ENCODE measurements at regions not wholly inside any gene's neighbourhood (a gene's known extent, or its start where the extent isn't known, plus 50 kb on each side); places are given as distances from the start of the nearest gene placed in this dataset.

DNA sequence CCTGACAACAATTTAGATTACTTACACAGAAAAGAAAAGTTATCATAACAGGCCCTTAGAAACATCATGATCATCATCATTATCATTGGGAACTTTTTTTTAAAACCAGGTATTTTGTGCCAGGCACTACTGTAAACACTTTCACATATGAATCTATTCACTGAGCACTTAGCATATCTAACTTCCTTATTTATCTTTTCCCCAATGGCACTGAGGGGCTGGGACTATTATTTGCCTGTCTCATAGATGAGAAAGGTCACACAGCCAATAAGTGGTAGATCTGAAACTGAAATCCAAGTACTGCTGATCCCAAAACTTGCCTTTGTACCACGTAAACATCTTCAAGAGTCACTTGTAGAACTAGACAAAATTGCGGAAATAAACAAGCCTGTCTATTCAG lies 184.2 kb upstream of the RBPJ start:
- H3K27ac Mint-ChIP-seq = no peak overlapping the region
- WGBS (ENCODE audit: insufficient coverage) = 94% methylated on average over 2 of the region's 2 CpGs
- Histone ChIP-seq H3K9ac (ENCODE audit: low read length) (no peak overlapping the region), H3K4me1 (ENCODE audit: control insufficient read depth in 2 of 2, insufficient read depth in 2 of 2, low read length in 2 of 2) (peaks cover 0 to 13% of the 10 kb centered on the region in 2 donors), H3K4me2 (replicated peaks; ENCODE audit: low read depth, low read length, poor library complexity, severe bottlenecking) (no peak overlapping the region), H4K20me1 (ENCODE audit: control insufficient read depth, insufficient read depth, low read length, poor library complexity, severe bottlenecking) (no peaks in the 10 kb centered on the region), H3K4me3 (ENCODE audit: control extremely low read depth in 1 of 5, extremely low read depth in 1 of 5, insufficient read depth in 1 of 5, low read depth in 2 of 5, low read length in 4 of 5) (no peak overlapping the region), H3K27ac (ENCODE audit: low read length in 2 of 2) (no peak overlapping the region), H2AFZ (ENCODE audit: insufficient read depth, low read depth, low read length, poor library complexity, severe bottlenecking) (no peak overlapping the region), H3K9me3 (ENCODE audit: control extremely low read depth in 1 of 3, control insufficient read depth in 2 of 3, insufficient read depth in 1 of 3, low read length in 2 of 3) (peaks cover 0 to 3% (median 0%) of the 10 kb centered on the region in 3 donors), H3K27me3 (replicated peaks in 1 of 4; ENCODE audit: control extremely low read depth in 1 of 4, control insufficient read depth in 3 of 4, insufficient read depth in 4 of 4, low read length in 3 of 4) (no peaks in the 10 kb centered on the region), H3K36me3 (replicated peaks in 1 of 2; ENCODE audit: control extremely low read depth in 1 of 2, control insufficient read depth in 1 of 2, extremely low read depth in 1 of 2, insufficient read depth in 2 of 2, low read length in 1 of 2) (no peaks in the 10 kb centered on the region), H3K79me2 (ENCODE audit: control insufficient read depth, insufficient read depth, low read length) (no peaks in the 10 kb centered on the region)
- DNase-seq (no peak), ATAC-seq (ENCODE audit: low read depth) (no peak)
- ChIA-PET POLR2A (no interaction called here), CTCF (no interaction called here)
- H3K9me3 Mint-ChIP-seq (ENCODE audit: insufficient read depth) = no peaks in the 10 kb centered on the region
- no peak overlapping the region for H3K4me3 Mint-ChIP-seq
- intact Hi-C loops (cut with micrococcal nuclease) = no loop called here
- no peaks in the 10 kb centered on the region for H3K27me3 Mint-ChIP-seq
- H3K4me1 Mint-ChIP-seq = peaks cover 8% of the 10 kb centered on the region
- TF ChIP-seq CTCF (IDR thresholded peaks at IDR 0.05) = no peak
- TF ChIP-seq EZH2 (IDR thresholded peaks at IDR 0.05; ENCODE audit: borderline replicate concordance, insufficient read depth, low read depth, low read length, poor library complexity, severe bottlenecking) = no peak

DNA sequence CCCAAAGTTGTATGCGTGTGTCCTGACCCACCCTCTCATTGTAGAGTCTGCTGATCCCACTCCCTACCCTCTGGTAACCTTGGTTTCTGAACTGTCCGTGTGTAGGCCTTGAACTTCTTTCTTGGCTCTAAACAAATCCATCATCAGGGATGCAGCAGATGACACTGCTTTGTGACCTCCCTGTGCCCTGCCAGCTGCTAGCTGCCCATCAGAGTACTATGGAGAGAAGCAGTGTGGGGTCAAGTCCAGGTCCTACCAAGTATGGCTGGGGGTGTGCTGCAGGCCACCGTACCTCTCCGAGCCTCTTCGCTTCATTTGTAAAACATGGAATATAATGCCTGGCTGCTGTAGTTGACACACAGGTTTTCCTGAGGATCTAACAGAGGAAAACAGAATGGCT lies 183.5 kb upstream of the RBPJ start:
- no peak overlapping the region for H3K4me3 ChIP-seq (ENCODE audit: control extremely low read depth in 1 of 5, extremely low read depth in 1 of 5, insufficient read depth in 1 of 5, low read depth in 2 of 5, low read length in 4 of 5)
- H4K20me1 ChIP-seq (ENCODE audit: control insufficient read depth, insufficient read depth, low read length, poor library complexity, severe bottlenecking) = no peaks in the 10 kb centered on the region
- no peak overlapping the region for H3K4me2 ChIP-seq (replicated peaks; ENCODE audit: low read depth, low read length, poor library complexity, severe bottlenecking)
- no peak for ATAC-seq (ENCODE audit: low read depth)
- peaks cover 9% of the 10 kb centered on the region for H3K4me1 Mint-ChIP-seq
- no peaks in the 10 kb centered on the region for H3K36me3 ChIP-seq (replicated peaks in 1 of 2; ENCODE audit: control extremely low read depth in 1 of 2, control insufficient read depth in 1 of 2, extremely low read depth in 1 of 2, insufficient read depth in 2 of 2, low read length in 1 of 2)
- WGBS (ENCODE audit: insufficient coverage) = 96% methylated on average over 5 of the region's 5 CpGs
- POLR2A ChIA-PET = no interaction called here
- H3K27me3 ChIP-seq (replicated peaks in 1 of 4; ENCODE audit: control extremely low read depth in 1 of 4, control insufficient read depth in 3 of 4, insufficient read depth in 4 of 4, low read length in 3 of 4) = no peaks in the 10 kb centered on the region
- H3K9ac ChIP-seq (ENCODE audit: low read length) = no peak overlapping the region
- no peak overlapping the region for H3K27ac Mint-ChIP-seq
- H2AFZ ChIP-seq (ENCODE audit: insufficient read depth, low read depth, low read length, poor library complexity, severe bottlenecking) = no peak overlapping the region
- H3K9me3 ChIP-seq (ENCODE audit: control extremely low read depth in 1 of 3, control insufficient read depth in 2 of 3, insufficient read depth in 1 of 3, low read length in 2 of 3) = peaks cover 0 to 3% (median 0%) of the 10 kb centered on the region in 3 donors
- peaks cover 1% of the 10 kb centered on the region for H3K27me3 Mint-ChIP-seq
- DNase-seq = no peak
- no peak overlapping the region for H3K27ac ChIP-seq (ENCODE audit: low read length in 2 of 2)
- intact Hi-C loops (cut with micrococcal nuclease) = no loop called here
- H3K4me1 ChIP-seq (ENCODE audit: control insufficient read depth in 2 of 2, insufficient read depth in 2 of 2, low read length in 2 of 2) = peaks cover 0 to 7% of the 10 kb centered on the region in 2 donors
- H3K4me3 Mint-ChIP-seq = no peak overlapping the region
- no peaks in the 10 kb centered on the region for H3K9me3 Mint-ChIP-seq (ENCODE audit: insufficient read depth)
- no peaks in the 10 kb centered on the region for H3K79me2 ChIP-seq (ENCODE audit: control insufficient read depth, insufficient read depth, low read length)
- no peak for TF ChIP-seq CTCF (IDR thresholded peaks at IDR 0.05)
- TF ChIP-seq EZH2 (IDR thresholded peaks at IDR 0.05; ENCODE audit: borderline replicate concordance, insufficient read depth, low read depth, low read length, poor library complexity, severe bottlenecking) = no peak
- CTCF ChIA-PET = no interaction called here
